Ectodermal cell (in vitro differentiated cells): ENCODE measurements at regions not wholly inside any gene's neighbourhood (a gene's known extent, or its start where the extent isn't known, plus 50 kb on each side); places are given as distances from the start of the nearest gene placed in this dataset.
"Not testable (repeated sequence)": the region's sequence is repeated elsewhere in the genome, so short reads cannot be mapped to it uniquely, and the experiment has no call there.

Source experiments
- H3K27ac ChIP-seq: 2 replicates; pipeline ENCODE4 v1.7.0; 2013; ENCODE audit warnings: mild to moderate bottlenecking, low read depth, low read length; ENCODE audit not compliant: insufficient read depth, poor library complexity, severe bottlenecking
- H3K27me3 ChIP-seq: 2 replicates; pipeline ENCODE4 v1.7.0; 2013; ENCODE audit warnings: mild to moderate bottlenecking, low read length; ENCODE audit not compliant: insufficient read depth, control insufficient read depth, poor library complexity, severe bottlenecking
- H3K36me3 ChIP-seq: one replicate; pipeline ENCODE4 v1.7.0; 2013; ENCODE audit warnings: low read length; ENCODE audit not compliant: control insufficient read depth, insufficient read depth
- H3K4me1 ChIP-seq: one replicate; pipeline ENCODE4 v1.7.0; 2013; ENCODE audit warnings: low read length; ENCODE audit not compliant: control insufficient read depth, insufficient read depth
- H3K4me3 ChIP-seq: 2 replicates; pipeline ENCODE4 v1.7.0; 2013; ENCODE audit warnings: low read depth, low read length, control low read depth; ENCODE audit not compliant: insufficient read depth
- H3K9me3 ChIP-seq: 2 replicates; pipeline ENCODE4 v1.7.0; 2013; ENCODE audit warnings: mild to moderate bottlenecking, low read length, moderate library complexity; ENCODE audit not compliant: control insufficient read depth
- WGBS, 2 experiments: methylation state at CpG; one replicate each; pipeline ENCODE4 v1.1.7; 2013; ENCODE audit warnings: missing lambda C conversion rate in 2 of 2; 5-methylcytosine and 5-hydroxymethylcytosine counted together

GRCh38 chr22:49669427-49669968 lies 158.2 kb downstream of the BRD1 start:
- peaks cover 16% of the 10 kb centered on the region for H3K4me1 ChIP-seq
- not testable (repeated sequence) for H3K36me3 ChIP-seq, H3K4me3 ChIP-seq, H3K9me3 ChIP-seq, H3K27ac ChIP-seq
- peaks cover 50% of the 10 kb centered on the region for H3K27me3 ChIP-seq
- WGBS, 2 experiments: 91 to 100% methylated on average over 1 of the region's 1 CpG

DNA sequence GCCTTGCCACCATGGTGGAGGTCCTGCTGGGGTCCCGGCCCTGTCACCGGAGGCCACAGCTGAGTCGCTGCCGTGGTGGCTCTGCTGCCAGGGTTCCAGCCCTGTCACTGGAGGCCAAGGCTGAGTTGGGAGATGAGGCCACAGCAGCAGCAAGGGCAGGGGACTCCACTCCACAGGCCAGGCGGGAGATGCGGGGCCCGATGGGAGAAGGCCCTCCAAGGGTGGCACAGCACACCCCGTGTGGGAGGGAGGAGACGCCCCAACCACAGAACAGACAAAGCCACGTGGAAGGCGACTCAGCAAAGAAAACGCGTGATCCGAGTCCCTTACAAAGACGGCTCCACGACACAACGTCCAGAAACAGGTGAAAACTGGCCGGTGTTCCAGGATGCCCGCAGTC lies 159.3 kb downstream of the BRD1 start:
- H3K27me3 ChIP-seq: peaks cover 46% of the 10 kb centered on the region
- H3K27ac ChIP-seq: no peak overlapping the region
- H3K9me3 ChIP-seq: no peaks in the 10 kb centered on the region
- no peak overlapping the region for H3K4me3 ChIP-seq
- H3K4me1 ChIP-seq: peaks cover 16% of the 10 kb centered on the region
- H3K36me3 ChIP-seq: no peaks in the 10 kb centered on the region
- WGBS, 2 experiments: 93% methylated on average over 19 of the region's 19 CpGs

DNA sequence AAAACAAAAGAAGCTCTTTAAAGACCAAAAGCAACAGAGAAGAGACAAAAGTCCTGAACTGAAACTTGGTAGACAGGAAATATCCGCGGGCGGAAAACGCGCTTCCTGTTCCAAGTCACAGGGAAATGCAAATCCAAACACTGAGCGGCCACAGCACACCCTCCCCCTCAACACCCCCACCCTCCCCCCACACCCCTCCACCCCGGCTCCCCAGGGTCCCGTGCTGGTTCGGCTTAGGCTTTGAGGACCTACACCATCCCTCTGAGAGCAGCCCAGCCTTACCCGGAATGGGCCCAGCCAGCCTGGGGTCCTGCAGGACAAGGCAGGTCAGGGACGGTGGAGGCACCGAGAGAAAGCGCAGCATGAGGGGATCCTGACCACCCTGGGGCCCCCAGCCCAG lies 160.4 kb downstream of the BRD1 start:
- 79 to 82% methylated on average over 12 of the region's 13 CpGs for WGBS, 2 experiments
- Histone ChIP-seq H3K9me3 (no peaks in the 10 kb centered on the region), H3K27ac (no peak overlapping the region), H3K4me3 (no peak overlapping the region), H3K36me3 (no peaks in the 10 kb centered on the region), H3K4me1 (peaks cover 16% of the 10 kb centered on the region), H3K27me3 (peaks cover 37% of the 10 kb centered on the region)

- no peak overlapping the region for H3K4me3 ChIP-seq
- H3K36me3 ChIP-seq: no peaks in the 10 kb centered on the region
- H3K27ac ChIP-seq: no peak overlapping the region
- WGBS, 2 experiments: 90 to 95% methylated on average over 11 of the region's 11 CpGs
- no peaks in the 10 kb centered on the region for H3K9me3 ChIP-seq
- H3K4me1 ChIP-seq: peaks cover 7% of the 10 kb centered on the region
- H3K27me3 ChIP-seq: peaks cover 28% of the 10 kb centered on the region
Observed at GRCh38 chr22:49666146-49666809, 161.4 kb downstream of the BRD1 start.

GRCh38 chr22:49664891-49665290 lies 162.8 kb downstream of the BRD1 start:
- no peaks in the 10 kb centered on the region for H3K9me3 ChIP-seq
- WGBS, 2 experiments: 84 to 88% methylated on average over 18 of the region's 18 CpGs
- peaks cover 14% of the 10 kb centered on the region for H3K27me3 ChIP-seq

DNA sequence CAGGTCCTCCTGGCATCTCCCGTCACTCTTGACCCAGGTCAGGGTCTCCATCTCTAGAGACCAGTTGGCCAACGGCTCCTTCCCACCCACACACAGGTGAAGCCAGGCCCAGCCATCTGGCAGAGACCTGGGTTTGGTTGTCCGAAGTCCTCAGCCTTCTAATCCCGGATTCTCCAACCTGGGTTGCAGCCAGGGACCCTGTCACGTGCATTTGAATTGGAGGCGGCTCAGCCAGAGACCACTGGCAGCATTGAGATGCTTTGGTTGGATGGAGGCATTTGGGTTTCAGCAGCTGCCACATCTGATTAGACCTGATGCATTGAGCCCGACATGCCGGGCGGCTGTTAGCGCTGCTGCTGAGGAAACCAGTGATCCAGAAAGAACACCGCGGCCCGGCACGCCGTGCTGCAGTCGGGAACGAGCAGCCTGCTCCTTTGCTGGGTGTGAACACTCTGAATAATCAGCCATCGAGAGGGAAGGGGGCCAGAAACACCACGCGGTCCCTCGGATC lies 163.2 kb downstream of the BRD1 start:
- peaks cover 9% of the 10 kb centered on the region for H3K27me3 ChIP-seq
- no peak overlapping the region for H3K27ac ChIP-seq
- H3K9me3 ChIP-seq: no peaks in the 10 kb centered on the region
- no peak overlapping the region for H3K4me3 ChIP-seq
- no peaks in the 10 kb centered on the region for H3K36me3 ChIP-seq
- no peaks in the 10 kb centered on the region for H3K4me1 ChIP-seq
- 91 to 92% methylated on average over 21 of the region's 21 CpGs for WGBS, 2 experiments

More at GRCh38 chr22:49664891-49665290, 162.8 kb downstream of the BRD1 start:
- H3K36me3 ChIP-seq: no peaks in the 10 kb centered on the region
- no peak overlapping the region for H3K27ac ChIP-seq
- H3K4me1 ChIP-seq: no peaks in the 10 kb centered on the region
- no peak overlapping the region for H3K4me3 ChIP-seq

DNA sequence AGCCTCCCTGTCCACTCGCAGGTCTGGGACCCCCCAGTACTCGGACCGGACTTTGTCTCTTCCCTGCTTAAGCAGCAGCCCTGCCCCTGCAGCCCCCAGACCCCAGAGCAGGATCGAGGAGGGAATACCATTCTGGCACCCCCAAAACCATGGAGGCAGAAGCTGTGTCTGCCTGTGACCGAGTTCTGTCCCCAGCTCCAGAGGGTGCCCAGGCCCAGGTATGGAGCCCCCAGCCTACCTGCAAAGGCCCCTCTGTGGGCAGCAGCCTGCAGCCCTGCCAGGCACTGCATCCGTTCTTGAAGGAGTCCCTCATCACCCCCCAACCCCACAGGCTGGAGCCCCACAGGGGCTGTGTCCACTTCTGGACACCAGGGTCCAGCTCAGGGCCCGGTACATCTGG lies 163.8 kb downstream of the BRD1 start:
- Histone ChIP-seq H3K4me1 (no peaks in the 10 kb centered on the region), H3K9me3 (no peaks in the 10 kb centered on the region), H3K27me3 (peaks cover 3% of the 10 kb centered on the region), H3K4me3 (no peak overlapping the region), H3K27ac (no peak overlapping the region), H3K36me3 (no peaks in the 10 kb centered on the region)
- 89 to 90% methylated on average over 7 of the region's 7 CpGs for WGBS, 2 experiments

- no peak overlapping the region for H3K4me3 ChIP-seq
- no peak overlapping the region for H3K27ac ChIP-seq
- WGBS, 2 experiments: 91 to 93% methylated on average over 17 of the region's 17 CpGs
- no peaks in the 10 kb centered on the region for H3K27me3 ChIP-seq
- no peaks in the 10 kb centered on the region for H3K4me1 ChIP-seq
- no peaks in the 10 kb centered on the region for H3K36me3 ChIP-seq
- no peaks in the 10 kb centered on the region for H3K9me3 ChIP-seq
Observed at GRCh38 chr22:49663311-49663711, 164.4 kb downstream of the BRD1 start.

DNA sequence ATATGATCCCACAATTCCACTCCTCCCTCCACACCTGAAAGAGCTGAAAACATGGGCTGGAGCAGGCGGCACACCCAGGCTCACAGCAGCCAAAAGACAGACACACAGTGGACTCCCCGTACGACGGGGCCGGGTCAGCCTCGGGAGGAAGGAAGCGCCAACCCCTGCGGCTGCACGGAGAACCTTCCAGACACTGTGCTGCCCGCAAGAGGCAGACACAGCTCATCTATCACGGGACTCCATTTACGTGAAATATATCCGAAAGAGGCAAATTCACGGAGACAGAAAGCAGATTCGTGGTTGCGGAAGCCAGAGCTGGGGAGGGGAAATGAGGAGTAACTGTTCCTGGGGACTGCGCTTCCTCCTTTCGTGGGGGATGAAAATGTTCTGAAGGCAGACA lies 165.0 kb downstream of the BRD1 start:
- no peaks in the 10 kb centered on the region for H3K36me3 ChIP-seq
- no peak overlapping the region for H3K4me3 ChIP-seq
- no peak overlapping the region for H3K27ac ChIP-seq
- WGBS, 2 experiments: 90% methylated on average over 18 of the region's 18 CpGs
- no peaks in the 10 kb centered on the region for H3K9me3 ChIP-seq
- no peaks in the 10 kb centered on the region for H3K27me3 ChIP-seq
- H3K4me1 ChIP-seq: no peaks in the 10 kb centered on the region

DNA sequence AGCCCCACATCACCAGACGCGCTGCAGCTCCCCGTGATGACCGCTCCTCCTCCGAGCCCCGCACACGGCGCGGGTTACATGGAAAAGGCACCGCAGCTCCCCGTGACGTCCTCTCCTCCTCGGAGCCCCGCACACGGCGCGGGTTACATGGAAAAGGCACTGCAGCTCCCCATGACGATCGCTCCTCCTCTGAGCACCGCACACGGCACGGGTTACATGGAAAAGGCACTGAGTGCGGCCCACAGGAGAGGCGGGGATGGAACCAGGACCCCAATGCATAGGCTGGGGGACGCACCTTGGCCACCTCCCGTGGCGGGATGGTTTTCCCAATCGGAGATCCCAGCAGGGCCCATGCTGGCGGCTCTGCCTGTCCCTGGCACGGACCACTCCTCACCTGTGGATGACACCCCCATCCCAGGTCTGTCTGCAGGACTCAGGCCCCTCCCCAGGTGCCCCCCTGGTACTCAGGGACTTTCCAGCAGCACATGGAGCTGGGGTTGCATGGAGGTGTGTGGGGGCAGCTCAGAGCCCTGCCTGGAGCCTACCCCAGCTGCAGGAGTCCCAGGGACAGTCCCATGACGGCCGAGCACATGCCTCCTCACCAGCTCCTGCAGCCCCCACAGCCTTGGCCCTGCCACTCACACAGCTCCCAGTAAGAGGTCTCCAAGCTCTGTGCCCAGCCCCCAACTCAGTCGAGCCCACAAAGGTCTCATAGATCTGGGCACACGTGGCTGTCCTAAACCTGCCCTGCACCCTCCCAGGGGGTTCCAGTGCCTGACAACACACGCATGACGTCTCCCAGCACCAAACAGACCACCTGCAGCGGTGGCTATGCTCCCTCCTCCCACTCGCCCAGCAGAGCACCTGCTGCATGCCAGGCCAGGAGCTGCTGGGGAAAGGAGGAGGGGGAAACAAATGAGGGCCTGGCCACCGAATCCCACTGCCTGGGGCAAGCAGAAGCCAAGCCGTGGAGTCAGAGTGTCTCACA lies 166.6 kb downstream of the BRD1 start:
- Histone ChIP-seq H3K4me3 (no peak overlapping the region), H3K4me1 (no peaks in the 10 kb centered on the region), H3K27ac (no peak overlapping the region), H3K9me3 (no peaks in the 10 kb centered on the region), H3K27me3 (no peaks in the 10 kb centered on the region), H3K36me3 (no peaks in the 10 kb centered on the region)
- WGBS, 2 experiments: 89 to 90% methylated on average over 40 of the region's 40 CpGs
